ENCODE measurements at regions not wholly inside any gene's neighbourhood (a gene's known extent, or its start where the extent isn't known, plus 50 kb on each side); places are given as distances from the start of the nearest gene placed in this dataset.

DNA sequence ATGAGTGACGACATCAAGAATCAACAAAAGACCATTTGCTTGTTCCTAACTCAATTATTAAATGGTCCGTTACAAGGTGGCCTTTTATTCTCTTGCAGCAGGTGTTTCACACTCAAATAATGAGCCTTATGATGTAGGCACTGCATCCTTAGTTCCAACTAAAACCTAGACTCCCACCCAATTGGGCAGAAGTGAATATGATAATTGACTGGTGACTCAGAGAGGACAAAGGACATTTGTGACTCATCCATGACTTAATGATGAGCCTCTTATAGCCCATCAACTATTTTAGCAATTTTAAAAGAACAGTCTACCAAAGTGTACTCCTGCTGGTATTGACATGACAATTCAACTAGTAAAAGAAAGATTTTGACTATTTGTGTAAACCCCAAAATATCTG lies 1027.8 kb upstream of the PHF14 start:
- TF ChIP-seq, protein P1, sequence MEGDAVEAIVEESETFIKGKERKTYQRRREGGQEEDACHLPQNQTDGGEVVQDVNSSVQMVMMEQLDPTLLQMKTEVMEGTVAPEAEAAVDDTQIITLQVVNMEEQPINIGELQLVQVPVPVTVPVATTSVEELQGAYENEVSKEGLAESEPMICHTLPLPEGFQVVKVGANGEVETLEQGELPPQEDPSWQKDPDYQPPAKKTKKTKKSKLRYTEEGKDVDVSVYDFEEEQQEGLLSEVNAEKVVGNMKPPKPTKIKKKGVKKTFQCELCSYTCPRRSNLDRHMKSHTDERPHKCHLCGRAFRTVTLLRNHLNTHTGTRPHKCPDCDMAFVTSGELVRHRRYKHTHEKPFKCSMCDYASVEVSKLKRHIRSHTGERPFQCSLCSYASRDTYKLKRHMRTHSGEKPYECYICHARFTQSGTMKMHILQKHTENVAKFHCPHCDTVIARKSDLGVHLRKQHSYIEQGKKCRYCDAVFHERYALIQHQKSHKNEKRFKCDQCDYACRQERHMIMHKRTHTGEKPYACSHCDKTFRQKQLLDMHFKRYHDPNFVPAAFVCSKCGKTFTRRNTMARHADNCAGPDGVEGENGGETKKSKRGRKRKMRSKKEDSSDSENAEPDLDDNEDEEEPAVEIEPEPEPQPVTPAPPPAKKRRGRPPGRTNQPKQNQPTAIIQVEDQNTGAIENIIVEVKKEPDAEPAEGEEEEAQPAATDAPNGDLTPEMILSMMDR (conservative IDR thresholded peaks at IDR 0.05): no peak
- TF ChIP-seq EZH2 (IDR thresholded peaks at IDR 0.05; ENCODE audit: low read depth): no peak
